Fibroblast of skin of left quadriceps (primary cell): ENCODE measurements at regions not wholly inside any gene's neighbourhood (a gene's known extent, or its start where the extent isn't known, plus 50 kb on each side); places are given as distances from the start of the nearest gene placed in this dataset.

Experiments used
- DNase-seq, 2 experiments: peaks; one replicate each; pipeline ENCODE4 v3.0.0-alpha.2; 2013; ENCODE audit warnings: low read depth in 2 of 2

DNA sequence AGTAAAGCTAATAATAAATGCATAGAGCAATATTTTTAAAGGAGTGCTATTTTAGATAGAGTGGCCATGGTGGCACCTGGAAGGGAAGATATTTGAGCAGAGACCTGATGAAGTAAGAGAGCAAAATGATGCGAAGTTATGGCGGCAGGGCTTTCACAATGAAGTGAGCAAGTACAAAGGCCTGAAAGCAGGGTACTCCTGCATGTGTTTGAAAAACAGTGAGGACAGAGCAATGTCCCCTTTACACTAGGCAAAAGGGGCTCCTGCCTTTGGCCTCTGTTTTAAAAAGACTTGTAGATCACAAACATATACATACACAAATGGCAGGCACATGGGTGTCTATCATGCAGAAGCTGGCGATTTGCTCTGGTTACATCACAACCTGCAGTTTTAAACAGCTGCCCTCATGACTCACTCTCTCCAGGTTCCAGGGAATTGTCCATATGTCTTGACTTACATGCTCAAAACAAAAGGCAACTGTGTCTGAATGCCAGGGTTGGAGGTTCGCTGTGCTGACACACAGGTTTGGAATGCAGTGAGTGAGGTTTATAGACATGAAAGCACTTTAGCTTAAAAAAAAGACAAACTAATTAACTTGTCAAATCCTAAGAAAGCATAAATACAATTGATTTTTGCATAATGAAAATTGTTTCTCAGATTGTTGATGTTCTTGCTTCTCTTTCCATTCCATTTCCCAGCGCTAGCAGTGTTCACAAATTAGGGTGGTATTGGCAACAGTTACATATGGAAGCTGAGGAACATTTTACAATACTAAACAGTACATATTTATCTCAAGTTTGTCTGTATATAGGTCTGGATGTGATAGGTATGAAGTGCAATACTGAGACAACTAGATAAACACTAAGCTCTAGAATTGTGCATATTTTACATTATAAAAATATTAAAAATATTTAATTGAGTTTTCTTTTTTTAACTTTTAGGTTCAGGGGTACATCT is 313.9 kb downstream of the BARHL2 start:
- DNase-seq, result peak; percentile 83 to 84

DNA sequence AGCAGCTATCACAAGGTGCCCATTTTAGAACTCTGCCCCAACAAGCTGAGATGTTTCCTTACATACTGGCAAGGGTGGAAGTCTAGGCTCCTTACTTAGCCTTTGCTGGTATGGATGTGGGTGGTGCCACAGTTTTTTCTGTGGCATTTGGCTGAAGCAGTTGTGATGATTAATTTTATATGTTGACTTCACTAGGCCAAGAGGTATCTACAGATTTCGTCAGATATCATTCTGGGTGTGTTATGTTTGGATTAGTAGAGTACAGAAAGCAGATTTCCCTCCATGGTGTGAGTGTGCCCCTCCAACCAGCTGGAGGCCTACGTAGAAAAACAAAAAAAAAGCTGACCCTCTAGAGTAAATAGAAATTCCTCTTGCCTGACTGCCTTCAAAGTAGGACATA is 317.0 kb downstream of the BARHL2 start:
- no peak for DNase-seq

DNA sequence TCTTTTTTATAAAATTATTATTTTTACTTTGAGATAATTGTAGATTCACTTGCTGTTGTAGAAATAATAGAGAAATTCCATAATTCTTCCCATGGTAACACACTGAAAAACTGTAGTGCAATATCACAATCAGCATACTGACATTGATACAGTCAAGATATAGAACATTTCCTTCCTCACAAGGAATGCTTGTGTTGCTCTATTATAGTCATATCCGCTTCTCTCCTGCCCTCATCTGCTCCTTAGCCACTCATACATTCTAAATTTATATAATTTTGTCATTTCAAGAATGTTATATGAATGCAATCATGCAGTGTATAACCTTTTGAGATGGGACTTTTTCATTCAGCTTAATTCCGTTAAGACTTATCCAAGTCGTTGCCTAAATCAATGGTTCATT is 320.2 kb downstream of the BARHL2 start:
- no peak for DNase-seq

DNA sequence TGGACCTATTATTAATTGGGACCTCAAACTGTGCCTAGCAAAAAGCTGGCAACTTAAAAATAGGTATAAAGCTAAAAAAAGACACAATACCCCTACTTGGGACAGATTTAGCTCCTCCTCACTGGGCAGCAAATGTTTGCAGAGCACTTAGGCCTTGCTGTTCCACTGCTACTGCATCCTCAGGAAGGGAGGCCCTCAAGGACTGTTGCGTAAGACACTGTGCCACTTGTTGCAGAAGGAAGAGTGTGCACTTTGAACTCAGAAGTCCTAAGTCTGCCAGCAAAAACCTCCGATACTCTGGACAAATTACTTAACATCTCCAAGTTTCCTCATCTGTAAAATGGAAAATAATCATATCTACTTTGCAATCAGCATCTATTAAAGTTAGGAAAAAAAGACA is 322.9 kb downstream of the BARHL2 start:
- no peak for DNase-seq

DNA sequence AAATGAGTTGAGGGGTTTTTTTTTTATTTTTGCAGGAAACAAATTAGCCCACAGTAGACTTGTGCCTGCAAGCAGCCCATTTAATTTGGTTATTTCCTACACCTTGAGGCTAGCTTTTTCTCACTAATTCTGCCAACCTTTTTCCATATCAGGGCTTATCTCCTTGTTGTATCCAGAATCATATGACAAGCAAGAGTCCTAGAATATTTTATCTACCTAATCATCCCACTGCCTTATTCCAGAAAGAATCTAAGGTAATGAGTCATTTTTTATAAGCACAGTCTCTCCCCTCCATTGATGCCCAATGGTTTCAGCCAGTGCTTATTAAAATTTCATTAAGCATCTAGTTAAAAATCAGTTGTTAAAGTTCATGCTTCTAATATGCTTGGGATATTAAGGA is 324.1 kb downstream of the BARHL2 start:
- no peak for DNase-seq

DNA sequence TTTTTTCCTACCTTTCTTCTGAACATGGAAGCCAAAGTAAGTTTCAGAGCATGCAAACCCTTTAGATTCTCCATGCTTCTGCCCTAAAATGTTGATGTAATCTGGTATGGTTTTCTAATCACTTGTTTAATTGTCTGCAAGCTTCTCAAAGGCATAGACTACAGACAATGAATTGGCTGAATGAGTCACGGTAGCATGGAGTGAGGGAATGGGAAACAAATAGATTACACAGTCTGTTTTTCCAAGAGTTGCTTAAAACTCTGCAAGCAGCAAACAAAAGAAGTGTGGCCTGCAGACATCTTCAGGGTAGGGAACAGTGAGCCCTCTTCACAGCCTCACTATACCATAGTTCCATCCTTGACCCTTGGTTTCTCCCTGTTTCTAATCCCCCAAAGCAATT is 326.0 kb downstream of the BARHL2 start:
- no peak for DNase-seq

DNA sequence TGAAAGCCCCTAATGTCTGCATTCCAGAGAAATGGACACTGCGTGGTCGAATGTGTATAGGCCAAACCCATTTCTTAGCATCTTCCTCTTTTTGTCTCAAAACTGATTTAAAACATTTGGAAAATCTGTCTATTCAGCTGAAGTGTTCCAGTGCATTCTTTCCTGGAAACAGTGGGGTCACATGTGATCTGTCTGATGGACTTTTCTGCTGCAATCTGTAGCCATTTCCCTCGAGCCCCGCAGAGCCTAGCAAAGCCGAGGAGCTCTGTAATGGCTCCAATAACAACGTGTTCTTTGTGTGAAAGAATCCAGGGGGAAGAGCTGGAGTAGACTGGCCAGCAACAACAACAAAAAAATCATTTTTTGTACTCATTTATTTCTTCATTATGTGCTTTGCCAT is 329.3 kb downstream of the BARHL2 start:
- DNase-seq, result no peak

DNA sequence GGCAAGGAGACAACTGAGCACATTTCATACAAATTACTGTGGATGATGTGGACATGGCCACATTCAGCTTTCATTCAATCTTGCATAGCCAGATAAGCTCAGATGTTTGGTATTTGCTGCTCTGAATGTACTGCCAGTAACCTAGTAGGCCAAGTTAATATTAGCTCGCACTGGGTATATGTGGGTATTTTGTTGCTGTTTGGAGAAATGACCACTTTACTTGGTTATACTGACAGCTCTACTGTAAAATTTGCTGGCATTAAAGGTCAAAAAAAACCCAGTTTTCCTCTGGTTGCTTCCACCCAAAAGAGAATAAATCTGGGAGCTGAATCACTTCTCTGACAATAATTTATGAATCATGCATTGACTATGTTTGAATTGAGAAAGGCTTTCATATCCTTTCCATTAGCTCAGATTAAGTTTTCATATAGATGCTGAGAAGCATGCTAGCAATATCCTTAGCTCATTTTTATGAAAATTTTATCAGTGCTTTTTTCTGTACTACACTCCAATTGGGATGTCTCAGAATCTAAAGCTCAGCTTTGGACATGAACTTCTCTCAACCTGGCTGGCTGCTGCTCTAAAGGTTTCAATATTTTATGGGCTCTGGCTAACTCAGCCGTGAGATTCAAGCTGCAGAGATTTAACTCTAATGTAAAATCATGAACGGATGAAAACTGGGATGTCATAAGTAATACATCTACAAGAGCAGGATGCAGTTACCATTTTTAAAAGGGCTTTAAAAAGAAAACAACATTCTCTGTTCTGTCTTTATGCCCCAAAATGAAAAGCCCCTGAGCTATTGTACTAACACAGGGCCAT is 330.0 kb downstream of the BARHL2 start:
- peak in 1 of 2 experiments; percentile 14 for DNase-seq

DNA sequence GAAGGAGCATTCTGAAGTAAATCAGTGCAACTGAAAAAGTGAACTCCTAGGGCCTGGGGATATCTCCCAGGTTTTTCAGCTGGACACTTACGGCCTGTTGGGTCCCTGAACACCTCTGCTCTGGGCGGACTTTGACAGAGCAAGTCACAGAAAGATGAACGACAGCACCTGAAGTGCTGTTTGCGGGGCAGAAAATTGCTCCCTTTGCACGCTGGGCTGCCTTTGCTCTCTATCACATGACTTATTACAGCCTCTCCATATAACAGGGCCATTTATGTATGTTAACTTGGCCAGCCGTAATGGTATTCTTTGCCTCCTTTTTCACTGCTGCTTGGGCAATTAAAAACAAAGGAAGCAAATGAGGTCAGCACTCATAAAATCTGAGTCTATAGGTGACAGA is 332.9 kb downstream of the BARHL2 start:
- no peak for DNase-seq

DNA sequence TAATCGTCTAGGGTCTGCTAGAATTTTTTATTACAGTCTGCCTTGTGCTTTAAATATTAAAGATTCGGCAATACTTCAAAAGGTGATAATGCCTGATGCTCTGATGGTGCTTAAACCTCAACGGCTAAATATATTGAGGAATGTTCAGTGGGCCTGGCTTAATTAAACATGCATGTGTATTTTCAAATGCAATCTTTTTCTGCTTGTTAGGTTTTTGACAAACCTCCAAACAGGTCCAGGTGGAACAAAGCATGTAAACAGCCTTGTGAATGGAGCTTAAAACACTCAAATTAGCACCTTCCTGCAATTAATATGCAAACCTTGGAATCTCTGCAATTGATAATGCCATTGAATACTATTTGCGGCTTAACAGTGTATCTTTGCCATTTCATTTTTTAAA is 334.9 kb downstream of the BARHL2 start:
- DNase-seq, result no peak

DNA sequence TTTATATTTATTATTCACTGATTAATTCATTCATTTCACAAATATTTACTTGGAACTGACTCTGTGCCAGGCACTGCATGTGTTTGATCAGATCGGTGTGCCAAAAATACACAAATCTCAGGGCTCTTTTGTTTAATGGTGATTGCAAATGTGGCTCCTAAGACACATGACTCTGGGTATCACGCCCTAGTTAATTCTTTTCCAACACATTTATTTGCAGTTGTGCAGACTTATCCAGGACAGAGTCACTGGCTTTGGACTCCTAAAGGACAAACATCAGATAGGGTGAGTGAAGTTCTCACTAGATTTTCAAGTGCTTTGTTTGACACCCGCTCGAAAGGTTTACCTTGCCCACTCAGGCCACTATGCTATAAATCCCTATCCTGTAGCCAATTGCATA is 335.5 kb downstream of the BARHL2 start:
- DNase-seq, result no peak

DNA sequence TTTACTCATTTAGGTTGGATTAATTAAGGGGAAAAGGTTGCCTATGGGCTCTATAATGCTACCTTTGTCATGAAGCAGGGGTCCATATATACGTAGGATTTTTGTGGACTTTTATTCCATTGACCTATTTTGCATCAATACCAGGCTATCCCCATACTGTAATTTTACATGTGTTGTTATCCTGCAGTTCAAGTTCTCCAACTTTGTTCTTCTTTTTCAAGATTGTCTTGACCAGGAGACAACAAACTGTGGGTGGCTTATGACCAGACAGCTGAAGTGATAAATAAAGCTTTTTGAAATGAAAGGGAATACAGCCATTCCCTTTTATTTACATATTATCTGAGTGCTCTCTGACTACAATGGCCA is 345.7 kb downstream of the BARHL2 start:
- DNase-seq, result no peak

DNA sequence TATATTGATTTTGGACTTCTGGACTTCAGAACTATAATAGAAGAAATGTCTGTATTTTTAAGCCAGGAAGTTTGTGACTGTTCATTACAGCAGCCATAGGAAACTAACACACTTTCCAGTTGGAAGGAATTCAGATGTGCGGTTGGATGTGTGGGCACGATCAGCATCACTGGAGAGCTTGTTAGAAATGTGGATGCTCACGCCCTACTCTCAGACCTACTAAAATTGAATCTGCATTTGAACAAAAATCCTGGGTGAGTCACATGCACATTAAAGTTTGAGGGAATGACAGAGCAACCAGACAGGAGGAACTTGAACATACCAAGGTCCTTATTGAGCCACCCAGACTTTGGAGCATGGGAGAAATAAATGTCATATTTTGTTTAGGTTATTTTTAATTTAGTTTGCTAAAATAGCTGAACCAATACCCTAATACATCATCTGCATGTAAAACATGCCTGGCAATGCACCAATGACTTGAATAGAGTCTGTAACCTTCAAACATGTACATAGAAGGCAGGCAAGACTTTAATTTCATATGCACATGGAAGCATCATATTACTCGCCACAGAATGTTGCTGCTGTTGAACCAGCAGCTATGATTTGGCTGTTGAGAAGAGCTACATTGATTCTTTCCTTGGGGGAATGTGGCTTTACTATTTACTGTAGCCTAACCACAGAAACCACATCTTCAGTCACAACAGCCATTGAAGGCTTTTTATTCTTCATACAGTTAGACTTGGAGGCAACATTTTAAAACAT is 346.2 kb downstream of the BARHL2 start:
- DNase-seq, result peak in 1 of 2 experiments; percentile 7

DNA sequence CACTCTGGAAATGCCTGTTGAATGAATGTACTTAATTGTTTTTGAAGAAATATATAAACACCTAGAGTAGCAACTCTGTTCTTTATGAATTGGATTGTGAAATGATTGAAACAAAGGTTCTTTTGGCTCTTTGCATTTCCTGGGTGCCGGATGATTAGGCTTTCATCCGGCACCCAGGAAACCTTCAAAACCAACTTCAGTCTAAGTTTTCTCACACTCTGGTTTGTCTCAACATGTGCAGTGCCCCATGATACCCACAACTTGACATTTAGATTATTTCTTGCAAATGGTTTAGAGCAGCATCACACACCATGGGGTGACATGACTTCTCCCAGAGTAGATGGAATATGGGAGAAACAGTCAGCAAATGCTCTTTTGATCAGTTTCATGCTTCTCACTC is 354.9 kb downstream of the BARHL2 start:
- DNase-seq, result no peak

DNA sequence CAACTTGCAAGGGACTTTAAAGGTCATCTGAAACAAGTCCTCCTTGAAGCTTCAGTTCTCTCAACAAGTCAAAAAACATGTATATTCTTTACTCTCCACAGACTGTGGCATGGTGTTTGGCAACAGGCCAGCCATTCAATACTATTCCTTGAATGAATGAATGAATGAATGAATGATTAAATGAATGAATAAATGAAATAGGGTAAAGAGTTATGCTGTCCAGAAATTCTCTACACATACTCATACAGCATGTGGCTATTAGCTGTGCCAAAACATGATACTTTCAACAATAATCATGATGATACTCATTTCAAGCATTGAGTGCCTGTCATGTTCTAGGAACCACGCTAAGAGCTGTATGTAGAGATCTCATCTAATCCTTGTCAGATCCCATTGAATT is 356.1 kb downstream of the BARHL2 start:
- DNase-seq, result no peak

DNA sequence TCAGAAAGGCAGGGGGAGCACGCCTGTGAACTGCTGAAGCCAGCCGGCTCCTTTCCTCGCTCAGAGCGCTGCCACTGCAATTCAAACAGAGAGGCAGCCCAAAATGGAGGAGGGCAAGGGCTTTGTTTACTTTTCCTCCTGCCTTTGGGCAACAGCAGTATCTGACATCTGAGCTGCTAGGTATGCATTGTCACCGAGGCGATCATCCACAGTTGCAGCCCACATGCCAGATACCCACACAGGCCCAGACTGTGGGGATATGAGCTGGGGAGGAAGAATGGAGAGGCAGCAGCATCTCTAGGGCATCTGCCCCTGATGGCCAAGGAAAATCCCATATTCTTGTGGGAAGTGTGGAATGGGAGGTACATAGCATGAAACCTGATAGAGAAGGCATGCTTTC is 357.1 kb downstream of the BARHL2 start:
- DNase-seq, result no peak

DNA sequence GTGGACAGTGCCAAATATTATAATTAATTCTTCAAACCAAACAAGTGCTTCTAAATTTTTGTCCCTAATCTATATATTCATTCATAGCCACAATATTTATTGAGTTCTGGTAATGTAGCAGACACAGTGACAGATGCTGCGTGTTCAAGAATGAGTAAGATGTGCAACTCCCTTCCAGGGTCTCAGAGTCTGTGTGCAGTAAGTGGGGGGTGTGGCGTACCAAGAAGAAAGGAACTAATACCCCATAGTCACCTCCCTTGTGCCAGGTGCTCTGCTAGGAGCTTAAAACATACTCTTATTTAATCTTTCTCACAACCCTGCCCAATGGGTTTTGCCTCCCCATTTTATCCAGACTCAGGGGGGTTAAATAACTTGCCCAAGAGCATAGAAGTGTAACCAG is 358.7 kb downstream of the BARHL2 start:
- no peak for DNase-seq

DNA sequence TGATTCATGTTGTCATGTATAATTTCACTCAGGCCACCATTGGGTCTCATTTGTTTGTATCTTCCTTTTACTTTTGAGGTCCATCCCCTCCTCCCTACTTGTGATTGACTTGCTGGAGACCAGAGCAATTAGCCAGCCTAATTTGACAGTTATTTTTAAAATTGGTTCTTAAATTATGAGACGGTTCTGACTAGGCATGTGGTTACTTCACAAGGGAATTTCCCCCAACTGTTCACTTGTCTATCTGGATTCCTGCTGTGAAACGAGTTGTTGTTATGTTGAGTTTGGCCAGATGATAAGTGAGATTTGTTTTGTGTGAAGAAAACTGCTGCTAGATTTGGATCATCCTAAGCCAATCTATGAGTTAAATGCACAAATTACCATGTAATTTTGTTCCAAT is 359.1 kb downstream of the BARHL2 start:
- DNase-seq, result no peak

DNA sequence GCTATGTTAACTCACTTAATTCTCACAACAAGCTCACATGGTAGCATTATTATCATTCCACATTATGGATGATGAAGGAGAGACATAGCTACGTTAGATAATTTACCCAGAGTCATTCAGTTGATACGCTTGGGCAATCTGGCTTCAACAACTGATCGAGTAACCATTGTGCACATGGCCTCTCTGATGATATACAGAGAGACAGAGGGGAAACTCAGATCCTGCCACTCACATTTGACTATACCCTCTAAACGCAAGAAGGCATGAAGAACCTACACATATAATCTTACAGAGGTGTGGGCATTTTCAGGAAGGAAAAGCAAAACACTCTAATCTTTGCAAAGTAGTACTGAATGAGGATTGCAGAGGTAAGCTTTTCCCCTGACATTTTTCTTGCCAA is 360.1 kb downstream of the BARHL2 start:
- no peak for DNase-seq

DNA sequence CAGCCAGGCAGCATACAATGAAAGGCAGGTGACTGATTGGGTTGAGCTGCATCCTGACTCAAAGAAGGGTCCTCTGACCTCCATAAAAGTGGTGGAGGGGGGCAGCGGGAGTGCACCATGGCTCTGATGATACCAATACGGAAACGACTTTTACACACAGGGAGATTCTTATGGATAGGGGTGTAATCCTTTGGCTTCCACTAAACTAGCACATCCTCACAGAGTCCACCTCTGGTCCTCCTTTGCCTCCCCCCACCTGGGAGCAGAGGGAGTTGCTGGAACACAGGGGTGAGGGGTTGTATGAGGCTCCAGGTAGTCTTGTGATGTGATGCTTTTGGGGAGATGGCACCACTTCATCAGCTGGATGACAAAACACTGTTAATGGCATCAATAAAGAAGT is 361.0 kb downstream of the BARHL2 start:
- no peak for DNase-seq

DNA sequence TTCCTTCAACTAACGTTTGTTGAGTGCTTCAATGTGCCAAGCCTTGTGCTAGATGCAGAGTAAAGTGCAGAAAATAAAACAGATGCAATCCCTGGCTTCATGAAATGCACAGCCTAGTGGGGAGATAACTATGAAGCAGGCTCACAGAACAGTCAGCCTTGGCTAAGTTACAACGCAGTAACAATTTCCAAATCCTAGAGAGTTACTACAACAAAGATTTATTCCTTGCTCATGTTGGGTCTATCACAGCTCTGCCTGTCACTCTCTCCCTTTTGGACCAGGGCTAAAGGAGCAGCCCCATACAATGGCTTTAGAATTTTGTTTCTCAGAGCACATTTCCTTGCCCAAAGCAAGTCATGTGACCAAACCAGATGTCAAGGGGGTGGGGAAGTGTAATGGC is 359.8 kb downstream of the ZNF326 start:
- no peak for DNase-seq

DNA sequence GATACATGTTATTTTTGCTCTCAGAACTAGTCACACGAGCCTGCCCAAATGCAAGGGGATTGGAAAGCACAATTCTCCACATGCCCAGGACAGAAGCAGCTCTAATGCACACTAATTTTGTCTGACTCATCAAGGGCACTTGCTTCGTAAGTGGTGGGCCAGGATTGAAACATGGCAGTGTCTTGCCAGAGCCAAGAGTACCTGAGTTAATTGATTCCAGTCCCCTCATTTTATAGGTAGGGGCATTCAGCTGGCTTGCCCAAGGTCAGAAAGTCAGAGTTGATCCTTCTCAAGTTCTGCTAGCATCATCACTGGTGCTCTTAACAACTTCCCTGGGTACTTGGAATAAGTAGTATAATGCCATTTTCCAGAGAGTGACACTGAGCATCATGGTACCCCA is 356.1 kb downstream of the ZNF326 start:
- DNase-seq, result no peak
